GM13976 (cell line): ENCODE measurements at regions not wholly inside any gene's neighbourhood (a gene's known extent, or its start where the extent isn't known, plus 50 kb on each side); places are given as distances from the start of the nearest gene placed in this dataset.

Experiments used
- DNase-seq: peaks from one replicate; pipeline ENCODE4 v3.0.0; 2012; ENCODE audit warnings: low spot score
- CTCF ChIP-seq: IDR thresholded peaks from 2 replicates; pipeline ENCODE4 v1.5.1; 2012; ENCODE audit warnings: borderline replicate concordance, mild to moderate bottlenecking; ENCODE audit not compliant: insufficient read depth; ENCODE audit errors: extremely low read depth, missing control alignments, control extremely low read depth
- in situ Hi-C: fragments of 300-500 bp; cut with MboI; formaldehyde crosslinking; loops from one replicate; pipeline ENCODE4 v1.12.0; 2022; ENCODE audit warnings: low sequenced_read_pairs, mixed read lengths, inconsistent platforms; ENCODE audit not compliant: unreplicated experiment

GRCh38 chr6:155954149-155954548 lies 498.5 kb upstream of the NOX3 start:
- no peak for TF ChIP-seq CTCF
- DNase-seq: no peak
- in situ Hi-C loops: no loop called here

GRCh38 chr6:155949256-155949655 lies 493.6 kb upstream of the NOX3 start:
- no peak for TF ChIP-seq CTCF
- in situ Hi-C loops: no loop called here
- DNase-seq: no peak

GRCh38 chr6:155946860-155947259 lies 491.2 kb upstream of the NOX3 start:
- no peak for DNase-seq
- no peak for TF ChIP-seq CTCF
- in situ Hi-C loops: no loop called here

- in situ Hi-C loops: no loop called here
- no peak for TF ChIP-seq CTCF
- no peak for DNase-seq
Measured at GRCh38 chr6:155943635-155944034, 488.0 kb upstream of the NOX3 start.

DNA sequence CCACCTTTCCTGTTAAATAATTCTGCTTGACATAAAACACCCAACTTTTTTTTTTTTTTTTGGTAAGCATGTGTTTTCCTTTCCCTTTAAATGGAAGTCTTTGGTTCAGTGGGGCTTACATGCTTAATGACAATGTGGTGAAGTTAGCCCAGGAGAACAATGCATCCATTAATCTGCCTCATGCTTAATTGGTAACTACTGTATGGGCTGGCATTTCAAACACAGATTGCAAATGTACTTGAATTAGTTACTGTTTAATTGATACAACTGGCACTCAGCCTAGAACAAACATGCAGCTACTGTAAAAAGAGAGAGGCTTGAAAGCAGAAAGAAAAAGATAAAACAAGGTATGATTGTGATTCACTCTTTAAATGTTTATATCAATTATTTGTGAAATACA lies 483.6 kb upstream of the NOX3 start:
- no peak for TF ChIP-seq CTCF
- in situ Hi-C loops: no loop called here
- DNase-seq: no peak

- in situ Hi-C loops: no loop called here
- no peak for TF ChIP-seq CTCF
- DNase-seq: no peak
Measured at GRCh38 chr6:155936551-155936950, 480.9 kb upstream of the NOX3 start.

GRCh38 chr6:155936127-155936526 lies 480.5 kb upstream of the NOX3 start:
- in situ Hi-C loops: no loop called here
- no peak for TF ChIP-seq CTCF

More at GRCh38 chr6:155936127-155936526, 480.5 kb upstream of the NOX3 start:
- no peak for DNase-seq
